ENCODE measurements at regions not wholly inside any gene's neighbourhood (a gene's known extent, or its start where the extent isn't known, plus 50 kb on each side); places are given as distances from the start of the nearest gene placed in this dataset.

GRCh38 chr16:64083428-64084129, 1038.3 kb downstream of the CDH11 start:
- H4K91ac ChIP-seq (ENCODE audit: insufficient read length, low read depth, low read length): no peak overlapping the region
- H3K14ac ChIP-seq (ENCODE audit: insufficient read depth, low read length): no peak overlapping the region
- no peak overlapping the region for H3K4me3 Mint-ChIP-seq
- no CpG with 5 or more reads among the region's 4 CpGs for WGBS (ENCODE audit: extremely low coverage, insufficient read length, low lambda C conversion rate)
- H3K23ac ChIP-seq (ENCODE audit: insufficient read length, low read depth, low read length): no peak overlapping the region
- no peak overlapping the region for H2BK5ac ChIP-seq (ENCODE audit: insufficient read length, low read length)
- H3K56ac ChIP-seq (ENCODE audit: insufficient read length, low read depth, low read length): no peak overlapping the region
- H3K4ac ChIP-seq (ENCODE audit: low read depth, low read length): no peak overlapping the region
- no peaks in the 10 kb centered on the region for H4K20me1 ChIP-seq (ENCODE audit: control insufficient read depth, insufficient read depth, insufficient read length)
- no peaks in the 10 kb centered on the region for H3K36me3 Mint-ChIP-seq (ENCODE audit: insufficient read depth in 1 of 3, low read depth in 3 of 3)
- no peak overlapping the region for H3K4me2 ChIP-seq (ENCODE audit: insufficient read depth, insufficient read length, low read length)
- H2BK20ac ChIP-seq (ENCODE audit: low read depth, low read length, poor library complexity, severe bottlenecking): no peak overlapping the region
- no peak overlapping the region for H3K9ac ChIP-seq (ENCODE audit: extremely low read depth, insufficient read length, low read length)
- H3K23me2 ChIP-seq (ENCODE audit: insufficient read length, low read depth, low read length, poor library complexity, severe bottlenecking): no peaks in the 10 kb centered on the region
- H2AK5ac ChIP-seq (ENCODE audit: insufficient read length, low read length): no peak overlapping the region
- no peak overlapping the region for H3K27ac Mint-ChIP-seq
- H3K9me3 ChIP-seq (ENCODE audit: control insufficient read depth, low read depth, low read length): no peaks in the 10 kb centered on the region
- no peaks in the 10 kb centered on the region for H3K4me1 Mint-ChIP-seq
- no peak overlapping the region for H2BK15ac ChIP-seq (ENCODE audit: low read depth, low read length)
- no peak overlapping the region for H4K8ac ChIP-seq (replicated peaks; ENCODE audit: insufficient read length, low read depth, low read length)
- peaks cover 0 to 5% of the 10 kb centered on the region in 2 experiments; a peak in 1 of 5 replicates for H3K9me3 Mint-ChIP-seq
- H3K27me3 ChIP-seq (ENCODE audit: insufficient read depth, low read length): no peaks in the 10 kb centered on the region
- no peaks in the 10 kb centered on the region for H3K79me1 ChIP-seq (ENCODE audit: insufficient read depth, low read depth, low read length, poor library complexity, severe bottlenecking)
- no peak for TF ChIP-seq CTCF (conservative IDR thresholded peaks at IDR 0.05)
- no peak overlapping the region for H3K27ac ChIP-seq (ENCODE audit: insufficient read length, low read depth, low read length)
- H3K18ac ChIP-seq (ENCODE audit: insufficient read length, low read depth, low read length): no peak overlapping the region
- no peak for DNase-seq
- no peak overlapping the region for H2BK120ac ChIP-seq (ENCODE audit: low read depth, low read length, poor library complexity, severe bottlenecking)
- H4K5ac ChIP-seq (ENCODE audit: insufficient read length, low read depth, low read length): no peak overlapping the region
- H3K79me2 ChIP-seq (ENCODE audit: insufficient read depth, low read length): no peaks in the 10 kb centered on the region
- no peaks in the 10 kb centered on the region for H3K27me3 Mint-ChIP-seq (ENCODE audit: low read depth)
- H2BK12ac ChIP-seq (ENCODE audit: insufficient read length, low read depth, low read length): no peak overlapping the region
- no peak overlapping the region for H2AFZ ChIP-seq (ENCODE audit: low read length)
- H3K4me1 ChIP-seq (ENCODE audit: insufficient read depth, low read length): no peaks in the 10 kb centered on the region
- H3T11ph ChIP-seq (ENCODE audit: low read length): no peak overlapping the region

Data from H9 (cell line).